H1 (cell line): ENCODE measurements at regions not wholly inside any gene's neighbourhood (a gene's known extent, or its start where the extent isn't known, plus 50 kb on each side); places are given as distances from the start of the nearest gene placed in this dataset.

ENCODE experiments used
- CTCF ChIA-PET: fragments of 300-600 bp; sonication (Branson Sonifier 250); formaldehyde crosslinking; loops from one replicate; lab custom pipeline; 2021; ENCODE audit not compliant: partially characterized antibody; lab: Charles Lee
- POLR2A ChIA-PET: fragments of 300-600 bp; sonication (Branson Sonifier 250); formaldehyde crosslinking; loops from one replicate; lab custom pipeline; 2021; ENCODE audit warnings: inconsistent platforms; ENCODE audit not compliant: partially characterized antibody; lab: Charles Lee
- DNase-seq, 2 experiments: peaks; one replicate each; pipeline versions ENCODE4 v3.0.0 to v3.0.0-alpha.2; 2010 to 2022; ENCODE audit warnings: low spot score in 2 of 2, low read depth in 1 of 2, mixed read lengths in 1 of 2
- FAIRE-seq: peaks from 2 replicates; lab custom pipeline; 2011; peaks lifted over from hg19 to GRCh38; lab: Jason Lieb, UNC
- H2AFZ ChIP-seq: 2 replicates; pipeline ENCODE4 v1.8.1; 2012; ENCODE audit warnings: low read length, inconsistent platforms
- H2AK5ac ChIP-seq: 2 replicates; pipeline ENCODE4 v1.6.1; 2013; ENCODE audit warnings: low read depth, low read length
- H2BK120ac ChIP-seq: replicated peaks from 2 replicates; pipeline ENCODE3; 2013; ENCODE audit warnings: low read depth, low read length, inconsistent platforms
- H2BK12ac ChIP-seq: 2 replicates; pipeline ENCODE4 v1.6.1; 2013; ENCODE audit warnings: low read depth, low read length
- H2BK15ac ChIP-seq: 2 replicates; pipeline ENCODE4 v1.6.1; 2013; ENCODE audit warnings: low read length
- H2BK20ac ChIP-seq: 2 replicates; pipeline ENCODE4 v1.6.1; 2013; ENCODE audit warnings: low read length
- H2BK5ac ChIP-seq: 2 replicates; pipeline ENCODE4 v1.6.1; 2013; ENCODE audit warnings: low read depth, low read length
- H3K14ac ChIP-seq: 2 replicates; pipeline ENCODE4 v1.6.1; 2013; ENCODE audit warnings: inconsistent platforms; ENCODE audit not compliant: insufficient read length
- H3K18ac ChIP-seq: 2 replicates; pipeline ENCODE4 v1.6.1; 2013; ENCODE audit warnings: low read length; ENCODE audit errors: extremely low read depth
- H3K23ac ChIP-seq: 2 replicates; pipeline ENCODE4 v1.6.1; 2013; ENCODE audit warnings: inconsistent platforms; ENCODE audit not compliant: insufficient read length
- H3K23me2 ChIP-seq: 2 replicates; pipeline ENCODE4 v1.6.1; 2013; ENCODE audit warnings: low read depth, low read length
- H3K27ac ChIP-seq: 2 replicates; pipeline ENCODE4 v1.6.1; 2011; ENCODE audit warnings: low read depth, low read length, inconsistent platforms
- H3K27me3 ChIP-seq, 4 experiments: replicated peaks in 1 of 4; 1 replicate in 1 of 4; 2 replicates in 3 of 4; pipeline versions ENCODE4 v1.6.1 to v1.8.1; 2011 to 2013; ENCODE audit warnings: low read length in 3 of 4, mild to moderate bottlenecking in 3 of 4, inconsistent platforms in 2 of 4, mixed read lengths in 2 of 4, moderate library complexity in 1 of 4; ENCODE audit not compliant: control insufficient read depth in 3 of 4, insufficient read depth in 3 of 4; ENCODE audit errors: extremely low read depth in 1 of 4
- H3K36me3 ChIP-seq, 4 experiments: 2 replicates each; pipeline versions ENCODE4 v1.6.1 to v1.8.1; 2011 to 2013; ENCODE audit warnings: mild to moderate bottlenecking in 4 of 4, low read length in 3 of 4, moderate library complexity in 2 of 4, control low read depth in 1 of 4, inconsistent platforms in 1 of 4; ENCODE audit not compliant: insufficient read depth in 4 of 4, control insufficient read depth in 2 of 4
- H3K4ac ChIP-seq: replicated peaks from 2 replicates; pipeline ENCODE3; 2013; ENCODE audit warnings: low read length, low read depth, mixed read lengths, inconsistent platforms; ENCODE audit not compliant: insufficient read length
- H3K4me1 ChIP-seq, 4 experiments: replicated peaks in 1 of 4; 1 replicate in 1 of 4; 2 replicates in 3 of 4; pipeline versions ENCODE4 v1.6.1 to v1.8.1; 2011 to 2013; ENCODE audit warnings: low read length in 3 of 4, inconsistent platforms in 2 of 4, mixed read lengths in 1 of 4; ENCODE audit not compliant: insufficient read depth in 4 of 4, control insufficient read depth in 3 of 4
- H3K4me2 ChIP-seq, 2 experiments: 2 replicates each; pipeline versions ENCODE4 v1.6.1 to v1.8.1; 2011 to 2013; ENCODE audit warnings: low read depth in 2 of 2, low read length in 2 of 2, control low read depth in 1 of 2, inconsistent platforms in 1 of 2, mild to moderate bottlenecking in 1 of 2; ENCODE audit not compliant: insufficient read depth in 1 of 2
- H3K4me3 ChIP-seq, 4 experiments: fragments of 200-600, 300-600 bp in 1 of 4; sonication (generic), shearing (Covaris generic), sonication (Bioruptor Twin) in 1 of 4; 2 replicates each; pipeline versions ENCODE4 v1.5.1 to v1.8.1; 2011 to 2016; ENCODE audit warnings: low read length in 4 of 4, low read depth in 3 of 4, control low read depth in 2 of 4, inconsistent platforms in 2 of 4, mild to moderate bottlenecking in 2 of 4, mixed read lengths in 1 of 4, moderate library complexity in 1 of 4; ENCODE audit not compliant: insufficient read depth in 2 of 4; ENCODE audit errors: extremely low read depth in 1 of 4
- H3K56ac ChIP-seq: replicated peaks from 2 replicates; pipeline ENCODE3; 2013; ENCODE audit warnings: low read depth, mild to moderate bottlenecking, mixed read lengths, low read length, inconsistent platforms; ENCODE audit not compliant: insufficient read length
- H3K79me1 ChIP-seq: 2 replicates; pipeline ENCODE4 v1.6.1; 2013; ENCODE audit warnings: low read depth, low read length, control low read depth
- H3K79me2 ChIP-seq, 2 experiments: 2 replicates each; pipeline versions ENCODE4 v1.6.1 to v1.8.1; 2012 to 2013; ENCODE audit warnings: low read length in 2 of 2, mild to moderate bottlenecking in 2 of 2, inconsistent platforms in 1 of 2; ENCODE audit not compliant: insufficient read depth in 2 of 2, control insufficient read depth in 1 of 2
- H3K9ac ChIP-seq, 4 experiments: replicated peaks in 1 of 4; 1 replicate in 1 of 4; 2 replicates in 3 of 4; pipeline versions ENCODE4 v1.6.1 to v1.8.1; 2011 to 2013; ENCODE audit warnings: low read depth in 3 of 4, low read length in 3 of 4, control low read depth in 2 of 4, mild to moderate bottlenecking in 2 of 4, moderate library complexity in 2 of 4, inconsistent platforms in 1 of 4; ENCODE audit errors: extremely low read depth in 1 of 4
- H3K9me3 ChIP-seq, 2 experiments: 2 replicates each; pipeline versions ENCODE4 v1.6.1 to v1.8.1; 2012 to 2013; ENCODE audit warnings: mild to moderate bottlenecking in 2 of 2, moderate library complexity in 2 of 2, control low read depth in 1 of 2, inconsistent platforms in 1 of 2, low read depth in 1 of 2, low read length in 1 of 2, mixed read lengths in 1 of 2; ENCODE audit not compliant: insufficient read depth in 2 of 2
- H4K20me1 ChIP-seq, 2 experiments: replicated peaks in 1 of 2; 2 replicates each; pipeline versions ENCODE3 to v1.8.1; 2011 to 2013; ENCODE audit warnings: inconsistent platforms in 2 of 2, low read length in 2 of 2, mild to moderate bottlenecking in 1 of 2; ENCODE audit not compliant: insufficient read depth in 2 of 2, control insufficient read depth in 1 of 2
- H4K5ac ChIP-seq: 2 replicates; pipeline ENCODE4 v1.6.1; 2013; ENCODE audit warnings: low read length, low read depth, mixed read lengths, inconsistent platforms; ENCODE audit not compliant: insufficient read length
- H4K8ac ChIP-seq: 2 replicates; pipeline ENCODE4 v1.8.0; 2013; ENCODE audit warnings: mild to moderate bottlenecking, moderate library complexity, low read length, inconsistent platforms; ENCODE audit not compliant: insufficient read depth; ENCODE audit errors: extremely low read depth
- H4K91ac ChIP-seq: replicated peaks from 2 replicates; pipeline ENCODE3; 2013; ENCODE audit warnings: low read length, mixed read lengths, inconsistent platforms; ENCODE audit not compliant: insufficient read length
- BACH1 ChIP-seq: IDR thresholded peaks from 2 replicates; pipeline ENCODE4 v1.6.1; 2012; ENCODE audit warnings: low read length, improper control_type of control experiment
- BRCA1 ChIP-seq: IDR thresholded peaks from 2 replicates; pipeline ENCODE4 v1.6.1; 2012; ENCODE audit warnings: low read depth, low read length, improper control_type of control experiment
- CREB1 ChIP-seq: IDR thresholded peaks from 2 replicates; pipeline ENCODE4 v1.6.1; 2012; ENCODE audit warnings: inconsistent platforms
- CTCF ChIP-seq, 3 experiments: IDR thresholded peaks; 1 replicate in 2 of 3; 2 replicates in 1 of 3; pipeline versions ENCODE4 v1.5.1 to v1.6.1; 2011; ENCODE audit warnings: low read length in 3 of 3, mild to moderate bottlenecking in 3 of 3, inconsistent platforms in 2 of 3, low read depth in 1 of 3, moderate library complexity in 1 of 3; ENCODE audit not compliant: insufficient read depth in 1 of 3; ENCODE audit errors: control extremely low read depth in 1 of 3
- EP300 ChIP-seq, 2 experiments: IDR thresholded peaks; 1 replicate in 1 of 2; 2 replicates in 1 of 2; pipeline ENCODE4 v1.6.1; 2011 to 2012; ENCODE audit warnings: low read depth in 2 of 2, low read length in 2 of 2, mild to moderate bottlenecking in 2 of 2, borderline replicate concordance in 1 of 2, inconsistent platforms in 1 of 2, moderate library complexity in 1 of 2
- NANOG ChIP-seq: IDR thresholded peaks from 2 replicates; pipeline ENCODE4 v1.6.1; 2011; ENCODE audit warnings: low read length, low read depth, mild to moderate bottlenecking, inconsistent platforms; ENCODE audit not compliant: insufficient read depth, poor library complexity, severe bottlenecking
- POLR2A ChIP-seq, 2 experiments: IDR thresholded peaks; 1 replicate in 1 of 2; 2 replicates in 1 of 2; pipeline ENCODE4 v1.6.1; 2011; ENCODE audit warnings: low read depth in 2 of 2, low read length in 2 of 2, mild to moderate bottlenecking in 2 of 2; ENCODE audit errors: control extremely low read depth in 1 of 2
- RBBP5 ChIP-seq: IDR thresholded peaks from 2 replicates; pipeline ENCODE4 v1.7.1; 2012; ENCODE audit warnings: low read depth, mild to moderate bottlenecking, inconsistent platforms, low read length, moderate library complexity, borderline replicate concordance
- SIX5 ChIP-seq: IDR thresholded peaks from 2 replicates; pipeline ENCODE4 v1.6.1; 2011; ENCODE audit warnings: mild to moderate bottlenecking, low read depth, low read length
- WGBS, 2 experiments: shearing (Covaris generic) in 1 of 2; methylation state at CpG; one replicate each; pipeline versions ENCODE4 v1.1.6 to v1.1.7; 2013 to 2015; ENCODE audit warnings: low lambda C conversion rate in 2 of 2, mixed read lengths in 2 of 2, inconsistent platforms in 1 of 2, low coverage in 1 of 2, missing lambda C conversion rate in 1 of 2; ENCODE audit not compliant: insufficient replicate concordance in 2 of 2, insufficient coverage in 1 of 2, insufficient read length in 1 of 2; ENCODE audit errors: extremely low coverage in 1 of 2, missing lambda C conversion rate in 1 of 2; 5-methylcytosine and 5-hydroxymethylcytosine counted together

- H3K56ac ChIP-seq: no peak overlapping the region
- H3K27me3 ChIP-seq: no peaks in the 10 kb centered on the region
- H3K18ac ChIP-seq: no peak overlapping the region
- ChIA-PET CTCF (interaction anchor here (0.7 to 3.4 kb wide), 5 partner anchors 33 to 265 kb away, joined by 3 to 9 read pairs (median 5); no protein-coding TSS in a partner anchor), POLR2A (no interaction called here)
- H4K91ac ChIP-seq: no peak overlapping the region
- no peak overlapping the region; the same call in 1 of the 2 replicates for H2BK20ac ChIP-seq
- H3K79me2 ChIP-seq: no peaks in the 10 kb centered on the region
- no peak overlapping the region for H3K4ac ChIP-seq
- no peak overlapping the region for H2AK5ac ChIP-seq
- FAIRE-seq (no peak), DNase-seq (no peak)
- H3K9ac ChIP-seq: no peak overlapping the region
- no peak overlapping the region for H2BK15ac ChIP-seq
- H4K20me1 ChIP-seq: peaks cover 0 to 4% of the 10 kb centered on the region in 2 experiments
- H3K27ac ChIP-seq: no peak overlapping the region
- H2BK120ac ChIP-seq: no peak overlapping the region
- no peak overlapping the region for H3K23ac ChIP-seq
- WGBS, 2 experiments: 86% methylated on average over 9 of the region's 9 CpGs; no CpG with 5 or more reads in 1 of the 2 experiments
- no peak overlapping the region for H2BK12ac ChIP-seq
- H3K4me2 ChIP-seq: no peak overlapping the region
- H3K36me3 ChIP-seq: no peaks in the 10 kb centered on the region
- no peak overlapping the region for H4K5ac ChIP-seq
- no peaks in the 10 kb centered on the region for H3K9me3 ChIP-seq
- no peak overlapping the region for H3K4me3 ChIP-seq
- no peak overlapping the region for H2BK5ac ChIP-seq
- H3K23me2 ChIP-seq: no peaks in the 10 kb centered on the region
- no peaks in the 10 kb centered on the region for H3K79me1 ChIP-seq
- TF ChIP-seq CREB1 (no peak), SIX5 (no peak), CTCF (IDR thresholded peaks at IDR 0.05; ENCODE audit: control extremely low read depth in 1 of 3, insufficient read depth in 1 of 3, low read depth in 1 of 3, low read length in 3 of 3) (no peak), EP300 (IDR thresholded peaks at IDR 0.05; ENCODE audit: borderline replicate concordance in 1 of 2, low read depth in 2 of 2, low read length in 2 of 2) (no peak), POLR2A (IDR thresholded peaks at IDR 0.05; ENCODE audit: control extremely low read depth in 1 of 2, low read depth in 2 of 2, low read length in 2 of 2) (no peak), BACH1 (no peak), NANOG (no peak), RBBP5 (no peak), BRCA1 (no peak)
- H2AFZ ChIP-seq: no peak overlapping the region
- H3K4me1 ChIP-seq: peaks cover 0 to 2% (median 0%) of the 10 kb centered on the region in 4 experiments; a peak in 1 of 7 replicates
- no peak overlapping the region for H3K14ac ChIP-seq
- no peak overlapping the region for H4K8ac ChIP-seq
Observed at GRCh38 chr11:115871161-115871760, 367.0 kb upstream of the CADM1 start.
